Neural cell (in vitro differentiated cells): ENCODE measurements at regions not wholly inside any gene's neighbourhood (a gene's known extent, or its start where the extent isn't known, plus 50 kb on each side); places are given as distances from the start of the nearest gene placed in this dataset.

Experiments
- H2AFZ ChIP-seq: fragments of 200-600, 300-800 bp; sonication (generic), shearing (Covaris generic); 2 replicates; pipeline ENCODE4 v1.6.0; 2014; ENCODE audit warnings: low read depth, mild to moderate bottlenecking, antibody characterized with exemption, low read length, moderate library complexity
- H3F3A ChIP-seq: fragments of 200-600 bp; shearing (Covaris generic); 2 replicates; pipeline ENCODE4 v1.6.1; 2016; ENCODE audit warnings: mild to moderate bottlenecking, moderate library complexity, mixed read lengths, antibody characterized with exemption, low read length; ENCODE audit not compliant: insufficient read depth, poor library complexity, severe bottlenecking
- H3K27ac ChIP-seq: fragments of 200-600, 300-800 bp; sonication (generic), shearing (Covaris generic); 2 replicates; pipeline ENCODE4 v1.5.1; 2014; ENCODE audit warnings: mild to moderate bottlenecking, low read length, moderate library complexity
- H3K27me3 ChIP-seq: fragments of 300-800, 200-600 bp; sonication (generic), shearing (Covaris generic); 2 replicates; pipeline ENCODE4 v1.6.0; 2014; ENCODE audit warnings: mild to moderate bottlenecking, low read depth, low read length, moderate library complexity; ENCODE audit not compliant: insufficient read depth
- H3K36me3 ChIP-seq: fragments of 300-800, 200-600 bp; sonication (generic), shearing (Covaris generic); 2 replicates; pipeline ENCODE4 v1.5.1; 2014; ENCODE audit warnings: mild to moderate bottlenecking, antibody characterized with exemption, low read length, moderate library complexity; ENCODE audit not compliant: insufficient read depth
- H3K4me2 ChIP-seq: fragments of 300-800, 200-600 bp; sonication (generic), shearing (Covaris generic); 2 replicates; pipeline ENCODE4 v1.6.0; 2014; ENCODE audit warnings: mild to moderate bottlenecking, low read length
- H3K4me3 ChIP-seq: fragments of 300-800, 200-600 bp; sonication (generic), shearing (Covaris generic); 2 replicates; pipeline ENCODE4 v1.5.1; 2014; ENCODE audit warnings: mild to moderate bottlenecking, low read length, moderate library complexity
- H3K79me2 ChIP-seq: fragments of 200-600 bp; shearing (Covaris generic); replicated peaks from 2 replicates; pipeline ENCODE4 v1.6.0; 2014; ENCODE audit warnings: mild to moderate bottlenecking, low read length, moderate library complexity; ENCODE audit not compliant: insufficient read depth
- H3K9ac ChIP-seq: fragments of 300-800, 200-600 bp; sonication (generic), shearing (Covaris generic); 2 replicates; pipeline ENCODE4 v1.6.1; 2016; ENCODE audit warnings: mild to moderate bottlenecking, low read length, mixed read lengths
- H3K9me2 ChIP-seq: fragments of 200-600 bp; shearing (Covaris generic); 2 replicates; pipeline ENCODE4 v1.6.1; 2016; ENCODE audit warnings: mild to moderate bottlenecking, low read length, mixed read lengths; ENCODE audit not compliant: insufficient read depth
- H3K9me3 ChIP-seq: fragments of 200-600, 300-800 bp; sonication (generic), shearing (Covaris generic); 2 replicates; pipeline ENCODE4 v1.6.1; 2016; ENCODE audit warnings: mild to moderate bottlenecking, mixed run types, low read length, moderate library complexity, mixed read lengths
- H4K20me1 ChIP-seq: fragments of 200-600 bp; shearing (Covaris generic); 2 replicates; pipeline ENCODE4 v1.6.1; 2016; ENCODE audit warnings: mild to moderate bottlenecking, mixed run types; ENCODE audit not compliant: insufficient read depth
- CTCF ChIP-seq: fragments of 450-650 bp; IDR thresholded peaks from 2 replicates; pipeline ENCODE4 v1.5.1; 2014; ENCODE audit warnings: antibody characterized with exemption, mild to moderate bottlenecking, moderate library complexity; ENCODE audit not compliant: poor library complexity, severe bottlenecking
- EP300 ChIP-seq: fragments of 450-650 bp; conservative IDR thresholded peaks from 2 replicates; pipeline ENCODE4 v1.6.1; 2014; ENCODE audit warnings: antibody characterized with exemption, mild to moderate bottlenecking, moderate library complexity; ENCODE audit not compliant: poor library complexity, severe bottlenecking
- EZH2 ChIP-seq: fragments of 200-600, 300-800 bp; shearing (Covaris generic), sonication (generic); IDR thresholded peaks from 2 replicates; pipeline ENCODE4 v1.6.1; 2014; ENCODE audit warnings: antibody characterized with exemption, low read length, borderline replicate concordance, mild to moderate bottlenecking; ENCODE audit not compliant: insufficient read depth, poor library complexity, severe bottlenecking
- MXI1 ChIP-seq: fragments of 450-650 bp; conservative IDR thresholded peaks from 2 replicates; pipeline ENCODE4 v1.6.1; 2014; ENCODE audit warnings: antibody characterized with exemption, mild to moderate bottlenecking; ENCODE audit not compliant: poor library complexity, severe bottlenecking
- POLR2AphosphoS5 ChIP-seq: IDR thresholded peaks from 2 replicates; pipeline ENCODE4 v1.6.1; 2012
- RAD21 ChIP-seq: fragments of 450-650 bp; conservative IDR thresholded peaks from 2 replicates; pipeline ENCODE4 v1.6.1; 2014; ENCODE audit warnings: antibody characterized with exemption, mild to moderate bottlenecking, moderate library complexity
- REST ChIP-seq: IDR thresholded peaks from 2 replicates; pipeline ENCODE4 v1.6.1; 2012; ENCODE audit warnings: borderline replicate concordance
- SMC3 ChIP-seq: fragments of 450-650 bp; conservative IDR thresholded peaks from 2 replicates; pipeline ENCODE4 v1.6.1; 2014; ENCODE audit warnings: antibody characterized with exemption, mild to moderate bottlenecking, moderate library complexity; ENCODE audit not compliant: poor library complexity
- TAF1 ChIP-seq: IDR thresholded peaks from 2 replicates; pipeline ENCODE4 v1.6.1; 2012; ENCODE audit warnings: low read depth

GRCh38 chr20:40512591-40512990, 176.4 kb downstream of the MAFB start:
- no peaks in the 10 kb centered on the region for H3K9me2 ChIP-seq
- H3K4me2 ChIP-seq, result no peak overlapping the region
- H4K20me1 ChIP-seq, result no peaks in the 10 kb centered on the region
- H3K27ac ChIP-seq, result no peak overlapping the region
- no peaks in the 10 kb centered on the region for H3K9me3 ChIP-seq
- no peaks in the 10 kb centered on the region for H3F3A ChIP-seq
- H3K36me3 ChIP-seq, result no peaks in the 10 kb centered on the region
- H2AFZ ChIP-seq, result no peak overlapping the region
- H3K4me3 ChIP-seq, result no peak overlapping the region
- no peak overlapping the region for H3K9ac ChIP-seq
- H3K79me2 ChIP-seq, result no peaks in the 10 kb centered on the region
- H3K27me3 ChIP-seq, result no peaks in the 10 kb centered on the region
- TF ChIP-seq REST (no peak), EZH2 (no peak), RAD21 (no peak), SMC3 (no peak), EP300 (no peak)

GRCh38 chr20:40511478-40511877, 177.6 kb downstream of the MAFB start:
- H3K9me3 ChIP-seq, result no peaks in the 10 kb centered on the region
- no peak overlapping the region for H3K4me3 ChIP-seq
- TF ChIP-seq MXI1 (no peak), TAF1 (no peak), CTCF (no peak), REST (no peak), EZH2 (no peak), EP300 (no peak), SMC3 (no peak), RAD21 (no peak), POLR2AphosphoS5 (no peak)
- no peaks in the 10 kb centered on the region for H3K27me3 ChIP-seq
- H3K36me3 ChIP-seq, result no peaks in the 10 kb centered on the region
- no peak overlapping the region for H3K9ac ChIP-seq
- H3K9me2 ChIP-seq, result no peaks in the 10 kb centered on the region
- no peaks in the 10 kb centered on the region for H3F3A ChIP-seq
- H3K79me2 ChIP-seq, result no peaks in the 10 kb centered on the region
- H3K4me2 ChIP-seq, result no peak overlapping the region
- H2AFZ ChIP-seq, result no peak overlapping the region
- no peak overlapping the region for H3K27ac ChIP-seq
- no peaks in the 10 kb centered on the region for H4K20me1 ChIP-seq
